GM23338 (cell line): ENCODE measurements at regions not wholly inside any gene's neighbourhood (a gene's known extent, or its start where the extent isn't known, plus 50 kb on each side); places are given as distances from the start of the nearest gene placed in this dataset.

Experiments
- ATAC-seq: fragments of 200-7000 bp; cut with Tn5 transposase; 3 replicates; pipeline ENCODE4 v1.9.1; 2020
- DNase-seq: peaks from one replicate; pipeline ENCODE4 v3.0.0-alpha.2; 2015; ENCODE audit warnings: low spot score
- H2AFZ ChIP-seq: fragments of 200-600 bp; sonication (generic); 2 replicates; pipeline ENCODE4 v1.8.0; 2016; ENCODE audit warnings: antibody characterized with exemption, mild to moderate bottlenecking, moderate library complexity
- H3F3A ChIP-seq: fragments of 200-600 bp; sonication (generic); replicated peaks from 2 replicates; pipeline ENCODE4 v1.8.0; 2017; ENCODE audit warnings: antibody characterized with exemption, mixed run types, low read depth
- H3K27ac ChIP-seq: fragments of 200-600 bp; sonication (generic); 2 replicates; pipeline ENCODE4 v1.6.1; 2016; ENCODE audit warnings: low read depth
- H3K27me3 ChIP-seq: fragments of 200-600 bp; sonication (generic); 2 replicates; pipeline ENCODE4 v1.8.0; 2016; ENCODE audit warnings: mild to moderate bottlenecking, mixed run types, moderate library complexity; ENCODE audit not compliant: insufficient read depth
- H3K36me3 ChIP-seq: fragments of 200-600 bp; sonication (generic); 2 replicates; pipeline ENCODE4 v1.8.0; 2016; ENCODE audit warnings: mild to moderate bottlenecking; ENCODE audit not compliant: insufficient read depth
- H3K4me1 ChIP-seq: fragments of 200-600 bp; sonication (generic); 2 replicates; pipeline ENCODE4 v1.8.0; 2016; ENCODE audit warnings: mild to moderate bottlenecking, moderate library complexity; ENCODE audit not compliant: insufficient read depth
- H3K4me2 ChIP-seq: fragments of 200-600 bp; sonication (generic); 2 replicates; pipeline ENCODE4 v1.7.1; 2017; ENCODE audit warnings: mixed run types
- H3K4me3 ChIP-seq: fragments of 200-600 bp; sonication (generic); 2 replicates; pipeline ENCODE4 v1.6.1; 2016; ENCODE audit warnings: mixed run types
- H3K79me2 ChIP-seq: fragments of 200-600 bp; sonication (generic); replicated peaks from 2 replicates; pipeline ENCODE4 v1.8.0; 2017; ENCODE audit warnings: mild to moderate bottlenecking; ENCODE audit not compliant: insufficient read depth
- H3K9me2 ChIP-seq: fragments of 200-600 bp; sonication (generic); 2 replicates; pipeline ENCODE4 v1.8.0; 2017; ENCODE audit not compliant: insufficient read depth
- H4K20me1 ChIP-seq: fragments of 200-600 bp; sonication (generic); replicated peaks from 2 replicates; pipeline ENCODE4 v1.8.0; 2017; ENCODE audit warnings: mild to moderate bottlenecking; ENCODE audit not compliant: insufficient read depth
- H3K27ac Mint-ChIP-seq: 2 replicates; pipeline ENCODE4 v1.8.0; 2020; ENCODE audit warnings: inconsistent platforms, mild to moderate bottlenecking, moderate library complexity, mixed read lengths
- H3K27me3 Mint-ChIP-seq: 3 replicates; pipeline ENCODE4 v1.8.0; 2022; ENCODE audit warnings: low read depth, mild to moderate bottlenecking, moderate library complexity, mixed read lengths, inconsistent platforms; ENCODE audit not compliant: insufficient read depth, poor library complexity
- H3K36me3 Mint-ChIP-seq: 3 replicates; pipeline ENCODE4 v1.8.0; 2021; ENCODE audit warnings: low read depth, mild to moderate bottlenecking, inconsistent platforms, moderate library complexity, mixed read lengths
- H3K4me1 Mint-ChIP-seq: 3 replicates; pipeline ENCODE4 v1.8.0; 2020; ENCODE audit warnings: mild to moderate bottlenecking, inconsistent platforms, mixed read lengths
- H3K4me3 Mint-ChIP-seq: 3 replicates; pipeline ENCODE4 v1.8.0; 2021; ENCODE audit warnings: moderate library complexity, mild to moderate bottlenecking, inconsistent platforms, mixed read lengths
- H3K9me3 Mint-ChIP-seq: 3 replicates; pipeline ENCODE4 v1.8.0; 2020; ENCODE audit warnings: moderate library complexity, mild to moderate bottlenecking, inconsistent platforms, mixed read lengths
- CREB1 ChIP-seq: fragments of 250-450 bp; sonication (Bioruptor Pico); IDR thresholded peaks from 2 replicates; pipeline ENCODE4 v1.5.0; 2020; ENCODE audit warnings: low read depth, mild to moderate bottlenecking, moderate library complexity
- CTCF ChIP-seq, 2 experiments: fragments of 200-600 bp in 1 of 2; sonication (generic) in 1 of 2; conservative IDR thresholded peaks; 2 replicates each; pipeline versions ENCODE4 v1.5.1 to v1.6.1; 2016 to 2017; ENCODE audit warnings: antibody characterized with exemption in 2 of 2, low read depth in 2 of 2, mild to moderate bottlenecking in 2 of 2, moderate library complexity in 1 of 2
- EZH2 ChIP-seq: fragments of 200-600 bp; sonication (generic); IDR thresholded peaks from one replicate; pipeline ENCODE4 v1.8.0; 2017; ENCODE audit warnings: antibody characterized with exemption, mild to moderate bottlenecking, low read depth; ENCODE audit not compliant: unreplicated experiment
- EZH2phosphoT487 ChIP-seq: fragments of 200-600 bp; sonication (generic); IDR thresholded peaks from one replicate; pipeline ENCODE4 v1.8.1; 2018; ENCODE audit warnings: antibody characterized with exemption; ENCODE audit not compliant: unreplicated experiment
- JUNB ChIP-seq: IDR thresholded peaks from one replicate; pipeline ENCODE4 v1.6.1; 2016; ENCODE audit warnings: antibody characterized with exemption; ENCODE audit not compliant: unreplicated experiment
- NANOG ChIP-seq: IDR thresholded peaks from 2 replicates; pipeline ENCODE4 v1.6.1; 2016; ENCODE audit warnings: antibody characterized with exemption, borderline replicate concordance
- POLR2AphosphoS5 ChIP-seq: IDR thresholded peaks from 2 replicates; pipeline ENCODE4 v1.6.1; 2016; ENCODE audit warnings: antibody characterized with exemption, low read depth
- REST ChIP-seq: IDR thresholded peaks from one replicate; pipeline ENCODE4 v1.6.1; 2018; ENCODE audit warnings: antibody characterized with exemption; ENCODE audit not compliant: unreplicated experiment
- STAT1 ChIP-seq: IDR thresholded peaks from one replicate; pipeline ENCODE4 v1.6.1; 2016; ENCODE audit warnings: antibody characterized with exemption; ENCODE audit not compliant: unreplicated experiment
- ZNF331 ChIP-seq: fragments of 250-450 bp; sonication (Bioruptor Pico); IDR thresholded peaks from 2 replicates; pipeline ENCODE4 v1.5.0; 2020; ENCODE audit warnings: low read depth, mild to moderate bottlenecking, moderate library complexity
- TF ChIP-seq, protein P1 (sequence below): IDR thresholded peaks from 2 replicates; pipeline ENCODE4 v1.6.1; 2016; ENCODE audit warnings: antibody characterized with exemption

DNA sequence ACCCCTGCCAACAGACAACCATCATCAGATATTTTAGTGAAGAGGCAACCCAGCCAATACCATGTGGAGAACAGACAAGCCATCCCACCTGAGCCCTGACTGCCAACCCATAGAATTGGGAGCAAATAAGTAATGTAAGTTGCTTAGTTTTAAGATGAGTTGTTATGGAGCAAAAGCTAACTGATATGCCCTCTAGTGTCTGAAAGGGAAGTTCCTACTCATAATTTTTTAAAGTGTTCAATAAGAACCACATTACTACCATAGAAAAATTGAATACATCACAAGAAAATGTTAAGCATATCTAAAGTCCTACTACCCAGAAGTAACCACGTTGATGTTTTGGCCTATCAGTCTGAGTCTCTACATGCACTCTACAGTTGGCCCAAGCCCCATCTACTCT lies 50.8 kb upstream of the SLC36A4 start:
- no peak for TF ChIP-seq EZH2phosphoT487
- no peak for TF ChIP-seq STAT1
- no peak for TF ChIP-seq ZNF331 (CRISPR knock-in tag)
- no peak for TF ChIP-seq REST
- peak in 1 of 2 experiments; percentile 58; a peak in 3 of 4 replicates for TF ChIP-seq CTCF (conservative IDR thresholded peaks at IDR 0.05; ENCODE audit: low read depth in 2 of 2)
- TF ChIP-seq, protein P1, sequence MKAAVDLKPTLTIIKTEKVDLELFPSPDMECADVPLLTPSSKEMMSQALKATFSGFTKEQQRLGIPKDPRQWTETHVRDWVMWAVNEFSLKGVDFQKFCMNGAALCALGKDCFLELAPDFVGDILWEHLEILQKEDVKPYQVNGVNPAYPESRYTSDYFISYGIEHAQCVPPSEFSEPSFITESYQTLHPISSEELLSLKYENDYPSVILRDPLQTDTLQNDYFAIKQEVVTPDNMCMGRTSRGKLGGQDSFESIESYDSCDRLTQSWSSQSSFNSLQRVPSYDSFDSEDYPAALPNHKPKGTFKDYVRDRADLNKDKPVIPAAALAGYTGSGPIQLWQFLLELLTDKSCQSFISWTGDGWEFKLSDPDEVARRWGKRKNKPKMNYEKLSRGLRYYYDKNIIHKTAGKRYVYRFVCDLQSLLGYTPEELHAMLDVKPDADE, result no peak
- no peak for TF ChIP-seq JUNB
- no peak for TF ChIP-seq EZH2
- ATAC-seq (no peak), DNase-seq (peak; percentile 27)
- Histone ChIP-seq H3K79me2 (no peaks in the 10 kb centered on the region), H3K27ac (no peak overlapping the region), H3K4me1 (no peaks in the 10 kb centered on the region), H3K9me2 (no peaks in the 10 kb centered on the region), H3F3A (no peaks in the 10 kb centered on the region), H3K27me3 (no peaks in the 10 kb centered on the region), H3K4me3 (no peak overlapping the region), H3K4me2 (no peak overlapping the region), H4K20me1 (no peaks in the 10 kb centered on the region), H2AFZ (no peak overlapping the region), H3K36me3 (no peaks in the 10 kb centered on the region)
- Mint-ChIP-seq H3K4me3 (no peak overlapping the region), H3K4me1 (no peaks in the 10 kb centered on the region), H3K27me3 (no peaks in the 10 kb centered on the region), H3K9me3 (peaks cover 2% of the 10 kb centered on the region; the same call in 2 of the 3 replicates), H3K27ac (no peak overlapping the region), H3K36me3 (no peaks in the 10 kb centered on the region)

- Mint-ChIP-seq H3K4me1 (no peaks in the 10 kb centered on the region), H3K9me3 (peaks cover 9% of the 10 kb centered on the region; the same call in 2 of the 3 replicates)
- no peak for ATAC-seq
- TF ChIP-seq JUNB (no peak), NANOG (no peak), STAT1 (no peak), EZH2phosphoT487 (no peak), CREB1 (CRISPR knock-in tag) (no peak), CTCF (conservative IDR thresholded peaks at IDR 0.05; ENCODE audit: low read depth in 2 of 2) (no peak), POLR2AphosphoS5 (no peak)
- TF ChIP-seq, protein P1, result no peak
These were observed 51.8 kb upstream of the SLC36A4 start for GRCh38 chr11:93249459-93250220.

More at GRCh38 chr11:93249459-93250220, 51.8 kb upstream of the SLC36A4 start:
- Histone ChIP-seq H3K79me2 (no peaks in the 10 kb centered on the region), H3K36me3 (no peaks in the 10 kb centered on the region), H2AFZ (no peak overlapping the region), H3K27me3 (no peaks in the 10 kb centered on the region), H4K20me1 (no peaks in the 10 kb centered on the region), H3K4me2 (no peak overlapping the region), H3K4me1 (no peaks in the 10 kb centered on the region), H3K4me3 (no peak overlapping the region), H3K9me2 (no peaks in the 10 kb centered on the region), H3K27ac (no peak overlapping the region), H3F3A (no peaks in the 10 kb centered on the region)
- Mint-ChIP-seq H3K36me3 (no peaks in the 10 kb centered on the region), H3K27me3 (no peaks in the 10 kb centered on the region), H3K27ac (no peak overlapping the region), H3K4me3 (no peak overlapping the region)
- no peak for DNase-seq
